ENCODE measurements at regions not wholly inside any gene's neighbourhood (a gene's known extent, or its start where the extent isn't known, plus 50 kb on each side); places are given as distances from the start of the nearest gene placed in this dataset.

DNA sequence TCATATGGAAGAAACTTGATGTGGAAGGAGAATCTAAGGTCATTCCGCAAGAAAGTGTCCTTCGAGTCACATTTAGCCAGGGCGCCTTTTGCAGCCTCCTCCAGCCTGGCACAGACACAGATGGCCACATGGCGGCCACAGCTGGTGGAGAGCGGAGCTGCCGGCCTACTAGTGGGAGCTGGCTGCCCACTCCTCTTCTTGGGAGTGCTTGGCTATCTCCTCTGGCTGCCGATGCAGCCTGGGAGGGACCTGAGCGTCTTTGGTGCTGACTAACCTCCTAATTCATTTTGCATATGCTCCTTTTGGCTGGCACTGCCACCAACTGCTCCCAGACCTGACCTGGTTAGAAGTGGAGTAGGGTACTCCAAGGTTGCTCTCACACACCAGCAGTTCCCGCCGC, 199.3 kb upstream of the MYT1L start:
- no peak for TF ChIP-seq EZH2 (IDR thresholded peaks at IDR 0.05; ENCODE audit: borderline replicate concordance)
- TF ChIP-seq EZH2phosphoT487 (IDR thresholded peaks at IDR 0.05; ENCODE audit: low read depth, severe bottlenecking, unreplicated experiment) = no peak
